GM21515 (cell line): ENCODE measurements at regions not wholly inside any gene's neighbourhood (a gene's known extent, or its start where the extent isn't known, plus 50 kb on each side); places are given as distances from the start of the nearest gene placed in this dataset.
"Not testable (repeated sequence)": the region's sequence is repeated elsewhere in the genome, so short reads cannot be mapped to it uniquely, and the experiment has no call there.

Experiments
- ATAC-seq: cut with Tn5 transposase; IDR thresholded peaks from one replicate; pipeline ENCODE4 v1.9.1; 2021; ENCODE audit not compliant: unreplicated experiment

DNA sequence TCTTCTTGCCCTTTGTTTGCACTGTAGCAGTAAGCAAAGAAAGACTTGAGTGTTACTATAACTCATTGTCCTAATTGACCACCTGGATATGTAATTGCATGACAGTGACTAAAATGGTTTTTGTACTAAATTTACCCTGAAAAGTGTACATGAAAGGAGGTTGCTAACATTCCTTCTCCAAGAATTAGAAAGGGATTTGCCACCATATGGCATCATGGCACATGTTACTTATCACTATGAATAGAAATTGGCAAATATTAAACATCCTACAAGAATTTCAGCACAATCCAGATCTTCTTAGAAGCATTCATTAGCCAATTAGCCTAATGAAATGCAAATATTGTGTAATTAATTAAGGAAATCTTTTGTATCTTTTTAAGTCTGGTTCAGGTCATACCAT is 834.2 kb downstream of the STPG2 start:
- no peak for ATAC-seq

DNA sequence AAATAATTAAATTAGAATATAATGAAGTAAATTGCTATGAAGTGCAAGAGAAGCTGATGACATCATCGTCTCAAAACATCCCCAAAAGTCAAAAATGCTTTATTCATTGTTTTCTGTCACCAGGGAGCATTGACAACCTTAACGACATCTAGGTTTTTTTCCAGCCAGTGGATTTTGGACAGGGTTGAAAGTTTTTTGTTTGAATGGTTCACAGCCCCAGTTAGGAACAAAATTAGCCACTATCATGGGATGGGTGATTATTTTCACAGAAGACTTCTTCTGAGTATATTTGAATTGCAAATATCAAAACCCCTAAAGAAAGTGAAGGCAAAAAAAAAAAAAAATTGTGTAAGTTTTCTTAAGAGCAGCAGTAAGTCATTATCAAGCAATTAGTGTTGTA is 826.1 kb downstream of the STPG2 start:
- no peak for ATAC-seq

DNA sequence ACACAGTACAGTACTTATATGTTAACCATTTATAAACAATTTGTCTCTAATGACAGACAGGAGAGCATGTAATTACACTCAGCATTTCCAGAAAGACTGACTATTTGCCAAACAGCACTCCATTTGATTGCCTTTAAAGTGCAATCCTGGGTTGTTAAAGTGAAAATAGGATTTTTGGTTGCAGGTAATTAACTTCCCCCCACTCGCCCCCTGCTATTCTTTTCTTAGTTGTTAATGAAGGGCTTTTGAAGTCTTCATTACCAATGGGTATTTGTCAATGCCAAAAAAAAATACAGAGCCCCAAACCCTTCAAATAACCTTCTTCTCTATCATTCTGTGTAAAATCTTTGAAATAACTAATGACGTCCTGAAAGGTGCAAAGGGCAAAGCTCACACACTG is 825.6 kb downstream of the STPG2 start:
- no peak for ATAC-seq

DNA sequence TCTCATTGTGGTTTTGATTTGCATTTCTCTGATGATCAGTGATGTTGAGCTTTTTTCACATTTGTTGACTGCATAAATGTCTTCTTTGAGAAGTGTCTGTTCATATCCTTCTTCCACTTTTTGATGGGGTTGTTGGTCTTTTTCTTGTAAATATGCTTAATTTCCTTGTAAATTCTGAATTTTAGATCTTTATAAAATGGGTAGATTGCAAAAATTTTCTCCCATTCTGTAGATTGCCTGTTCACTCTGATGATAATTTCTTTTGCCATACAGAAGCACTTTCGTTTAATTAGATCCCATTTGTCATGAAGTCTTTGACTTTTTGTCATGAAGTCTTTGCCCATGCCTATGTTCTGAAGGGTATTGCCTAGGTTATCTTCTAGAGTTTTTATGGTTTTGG is 817.5 kb downstream of the STPG2 start:
- not testable (repeated sequence) for ATAC-seq

DNA sequence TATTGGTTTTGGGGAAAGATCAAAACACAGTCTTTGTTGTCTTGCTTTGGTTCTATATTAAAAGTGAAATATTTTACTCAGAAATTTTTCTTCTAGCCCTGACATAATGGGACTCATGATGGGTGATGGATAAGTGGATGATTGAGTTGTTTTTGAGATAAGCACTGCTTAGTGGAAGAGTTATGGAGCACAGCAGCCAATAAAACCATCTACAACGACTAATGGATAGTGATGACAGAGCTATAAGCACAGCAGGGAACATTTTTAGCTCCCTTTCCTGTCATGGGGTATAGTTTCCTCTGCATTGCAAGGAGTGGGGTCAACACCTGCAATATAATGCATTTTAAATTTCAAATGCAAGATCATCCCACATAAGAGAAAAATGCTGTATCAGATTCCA is 812.4 kb downstream of the STPG2 start:
- no peak for ATAC-seq

DNA sequence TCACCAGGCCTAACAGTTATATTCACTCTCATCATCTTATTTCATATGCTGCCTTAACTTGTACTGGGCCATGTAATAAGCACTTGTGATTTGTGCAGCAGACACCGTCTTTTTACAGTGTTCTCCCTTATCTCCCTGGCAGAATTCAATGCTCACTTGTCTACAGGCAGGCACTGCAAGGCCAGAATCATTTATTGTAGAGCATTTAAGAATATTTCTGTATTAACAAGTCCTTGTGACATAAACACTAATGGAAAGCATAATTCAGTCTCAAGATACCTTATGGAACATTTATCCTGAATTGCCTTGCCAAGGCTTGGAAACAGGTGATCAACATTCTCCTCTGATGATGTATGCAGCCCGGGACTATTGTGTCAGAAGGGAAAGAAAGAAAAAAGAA is 808.9 kb downstream of the STPG2 start:
- ATAC-seq = no peak

DNA sequence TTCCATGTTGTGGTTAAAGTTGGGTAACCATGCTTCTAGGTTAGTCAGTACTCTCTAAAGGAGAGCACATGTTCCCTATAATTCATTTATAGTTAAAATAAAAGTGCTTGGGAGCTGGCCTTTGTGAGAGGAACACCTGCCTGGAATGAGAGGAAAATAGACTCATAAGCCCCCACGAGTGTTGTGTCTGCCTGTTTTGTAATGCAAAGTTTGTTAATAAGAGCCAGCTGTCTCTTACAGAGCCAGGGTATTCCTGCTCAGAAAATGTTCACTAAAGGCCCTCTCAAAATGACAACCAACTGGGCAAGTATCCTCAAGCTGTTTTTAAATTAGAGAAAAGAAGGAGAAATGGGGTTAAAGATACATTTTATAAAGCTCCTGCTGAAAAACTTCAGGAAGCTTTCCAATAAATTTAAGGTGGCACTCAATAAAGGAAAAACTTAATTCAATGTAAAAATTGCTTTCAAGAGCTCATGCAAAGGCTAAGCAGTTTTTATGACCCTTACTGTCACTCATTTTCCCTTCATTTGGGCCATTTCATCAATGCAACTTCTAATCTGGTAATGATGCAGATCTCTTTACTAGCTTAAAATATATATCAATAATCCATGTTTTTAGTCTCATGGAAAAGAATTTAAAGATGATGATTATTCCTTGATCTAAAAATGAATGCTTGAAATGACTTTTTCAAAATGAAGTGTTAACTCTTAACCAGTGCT is 793.6 kb downstream of the STPG2 start:
- ATAC-seq = no peak

DNA sequence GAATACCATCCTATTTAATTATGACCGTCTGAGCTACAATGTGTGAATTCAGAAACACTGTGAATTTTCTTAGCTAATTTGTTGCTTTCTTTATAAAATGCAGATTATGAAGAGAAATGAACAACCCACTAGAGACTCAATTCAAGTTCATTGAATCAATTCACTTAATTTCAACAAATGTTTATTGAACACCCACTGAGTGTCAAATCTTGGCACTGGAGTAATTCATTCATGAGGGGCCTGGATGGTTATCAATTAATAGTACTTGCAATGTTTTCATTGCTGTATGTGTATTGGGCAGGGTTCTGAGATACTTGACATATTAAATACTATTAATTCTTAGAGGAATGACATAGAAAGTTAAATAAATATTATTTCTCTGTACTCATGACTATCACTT is 789.4 kb downstream of the STPG2 start:
- no peak for ATAC-seq

DNA sequence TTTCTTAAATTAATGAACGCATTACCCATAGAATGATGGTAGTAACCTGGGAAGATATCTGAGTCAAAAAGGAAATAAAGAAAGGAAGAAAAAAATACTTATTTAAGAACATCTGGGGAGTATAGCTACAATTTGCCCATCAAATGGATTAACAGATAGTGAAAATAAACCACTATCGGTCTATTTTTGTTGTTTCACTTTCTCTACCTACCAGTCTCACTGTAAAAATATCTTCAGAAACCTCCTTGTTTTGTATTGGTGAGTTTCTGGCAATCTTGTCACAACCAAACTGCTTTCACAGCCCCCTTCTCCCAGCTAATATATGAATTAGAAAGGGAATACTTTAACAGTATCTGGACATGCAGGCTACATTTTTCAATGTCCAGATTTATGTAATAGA is 783.5 kb downstream of the STPG2 start:
- no peak for ATAC-seq

DNA sequence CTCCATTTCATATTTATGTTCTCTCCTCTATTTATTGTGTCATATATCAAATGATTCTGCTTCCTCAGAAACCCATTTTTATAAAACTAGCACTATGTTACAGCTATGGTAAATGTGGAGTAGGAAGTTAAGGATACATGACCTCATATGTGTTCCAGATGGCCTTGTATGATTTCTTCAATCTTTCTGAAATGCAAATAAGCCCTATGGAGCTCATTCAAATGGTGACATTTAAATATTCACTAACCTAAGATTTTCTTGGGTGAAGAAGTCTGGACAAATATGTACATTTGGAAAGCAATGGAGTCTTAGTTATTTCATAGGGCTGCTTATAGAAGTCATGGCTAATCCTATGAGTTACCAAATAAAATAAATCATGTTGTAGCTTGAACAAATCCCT is 782.5 kb downstream of the STPG2 start:
- no peak for ATAC-seq

DNA sequence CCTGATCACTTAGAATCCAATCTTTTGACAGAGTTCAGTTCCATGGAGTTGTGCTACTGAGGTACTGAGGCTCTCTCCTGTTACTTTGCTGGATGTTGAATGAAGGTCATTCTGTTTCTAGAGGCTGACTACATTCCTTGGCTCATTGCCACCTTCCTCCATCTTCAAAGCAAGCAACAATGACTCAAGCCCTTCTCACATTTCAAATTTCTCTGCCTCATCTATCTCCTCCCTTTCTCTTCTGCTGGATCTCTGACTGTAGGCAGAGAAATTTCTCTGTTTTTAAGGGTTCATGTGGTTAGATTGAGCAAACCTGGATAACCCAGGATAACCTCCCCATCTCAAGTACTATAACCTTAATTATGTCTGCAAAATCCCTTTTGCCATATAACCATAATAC is 775.4 kb downstream of the STPG2 start:
- ATAC-seq = no peak

DNA sequence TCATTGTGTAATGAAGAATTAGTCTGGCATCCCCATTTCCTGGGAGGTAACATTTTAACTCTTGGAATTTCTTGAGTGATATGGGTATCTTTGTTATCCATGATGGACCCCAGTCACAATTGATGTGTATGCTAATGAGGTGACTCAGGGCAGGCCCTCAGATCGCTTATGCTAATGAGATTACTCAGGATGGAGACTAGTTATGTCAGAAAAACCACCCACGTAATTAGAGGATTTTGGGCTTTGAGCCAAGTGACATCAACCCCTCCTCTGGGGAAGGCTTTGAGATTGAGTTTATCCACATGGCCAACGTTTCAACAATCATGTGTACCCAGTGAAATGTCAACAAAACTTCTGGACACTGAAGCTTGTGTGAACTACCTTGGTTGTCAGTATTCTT is 772.7 kb downstream of the STPG2 start:
- no peak for ATAC-seq

DNA sequence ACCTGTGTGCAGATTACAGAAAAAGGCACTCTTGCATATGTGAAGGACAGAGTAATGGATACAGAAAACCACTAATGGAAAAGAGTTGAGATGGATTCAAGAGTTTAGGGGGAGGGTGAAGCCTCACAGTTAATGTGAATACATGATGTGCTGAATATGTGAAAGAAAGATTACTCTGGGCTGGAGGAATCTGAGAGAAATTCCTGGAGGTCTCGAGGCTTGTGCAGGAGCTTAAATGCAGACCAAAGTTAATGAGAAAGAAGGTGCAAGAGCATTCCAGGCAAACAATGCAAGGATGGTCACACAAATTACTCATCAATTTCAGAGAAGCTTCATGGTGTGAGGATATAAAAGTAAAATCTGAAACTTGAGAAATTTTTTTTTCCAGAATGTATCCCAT is 768.8 kb downstream of the STPG2 start:
- no peak for ATAC-seq

DNA sequence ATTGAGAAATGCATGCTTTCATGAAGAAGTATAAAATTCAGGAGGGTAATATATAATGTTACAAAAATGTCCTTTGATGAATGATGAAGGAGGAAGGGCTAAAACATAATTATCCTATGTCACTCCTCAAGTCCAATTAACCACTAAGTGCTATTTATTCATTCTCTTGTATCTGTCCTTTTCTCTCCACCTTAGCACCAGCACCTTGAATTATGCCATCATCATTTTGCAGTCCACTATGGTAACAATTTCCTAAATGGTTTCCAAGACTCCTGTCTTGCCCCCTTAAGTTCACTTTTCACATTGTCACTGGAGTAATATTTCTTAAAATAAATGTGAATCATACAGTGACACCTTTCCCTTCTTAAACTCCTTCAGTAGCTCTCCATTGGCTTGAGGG is 756.3 kb downstream of the STPG2 start:
- no peak for ATAC-seq

DNA sequence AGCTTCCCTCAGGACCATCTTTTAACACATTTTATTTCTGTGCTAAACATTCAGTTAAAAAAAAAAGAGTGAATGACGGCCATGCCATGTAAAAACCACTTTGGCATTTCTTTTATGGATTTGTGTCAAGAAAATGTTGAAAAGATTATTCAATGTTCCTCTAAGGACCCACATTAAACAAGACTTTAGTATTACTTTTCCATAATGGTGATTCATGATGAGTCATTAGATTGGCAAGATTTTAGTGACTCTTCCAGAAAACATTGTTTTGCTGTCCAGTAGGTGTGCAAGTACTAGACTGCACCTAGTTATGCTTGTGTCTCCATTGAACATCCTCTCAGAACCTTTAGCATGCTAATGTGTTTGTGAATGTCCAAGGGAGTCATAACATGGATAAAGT is 748.6 kb downstream of the STPG2 start:
- ATAC-seq = no peak

DNA sequence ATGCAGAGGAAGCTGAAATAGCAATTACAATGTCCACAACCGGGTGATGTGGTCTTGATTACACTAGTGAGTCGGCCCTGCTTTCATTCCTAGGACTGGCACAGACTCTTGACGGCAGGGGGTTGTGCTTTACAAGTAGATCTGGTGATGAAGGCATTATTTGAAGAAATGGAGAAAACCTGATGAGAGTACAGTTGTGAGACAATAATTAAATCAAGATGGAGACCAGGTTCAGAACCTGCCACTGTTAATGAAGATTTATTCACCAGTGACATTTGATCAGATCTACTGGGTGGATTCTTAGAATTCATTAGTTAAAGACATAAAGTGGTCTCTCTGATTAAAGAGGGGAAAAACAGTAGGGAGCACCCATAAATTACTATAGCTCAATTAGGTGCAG is 747.2 kb downstream of the STPG2 start:
- ATAC-seq = no peak

DNA sequence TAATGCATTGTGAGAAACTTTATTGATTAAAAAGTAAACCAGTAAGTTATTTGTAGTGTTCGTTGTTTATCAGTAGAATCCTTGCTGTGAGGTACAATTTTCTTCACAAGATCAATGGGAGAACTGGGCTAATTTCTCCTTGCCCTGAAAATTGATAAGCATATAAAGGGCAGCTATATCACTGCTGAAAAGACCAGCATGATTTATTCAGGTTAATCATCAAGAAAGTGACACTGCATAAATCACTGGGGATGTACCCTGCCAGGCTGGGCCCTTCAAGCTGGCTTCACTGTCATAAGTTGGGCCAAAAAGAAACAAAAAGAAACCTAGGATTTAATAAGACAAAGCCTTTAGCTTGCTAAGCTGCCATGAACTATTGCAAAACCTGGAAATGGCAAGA is 746.7 kb downstream of the STPG2 start:
- ATAC-seq = no peak

DNA sequence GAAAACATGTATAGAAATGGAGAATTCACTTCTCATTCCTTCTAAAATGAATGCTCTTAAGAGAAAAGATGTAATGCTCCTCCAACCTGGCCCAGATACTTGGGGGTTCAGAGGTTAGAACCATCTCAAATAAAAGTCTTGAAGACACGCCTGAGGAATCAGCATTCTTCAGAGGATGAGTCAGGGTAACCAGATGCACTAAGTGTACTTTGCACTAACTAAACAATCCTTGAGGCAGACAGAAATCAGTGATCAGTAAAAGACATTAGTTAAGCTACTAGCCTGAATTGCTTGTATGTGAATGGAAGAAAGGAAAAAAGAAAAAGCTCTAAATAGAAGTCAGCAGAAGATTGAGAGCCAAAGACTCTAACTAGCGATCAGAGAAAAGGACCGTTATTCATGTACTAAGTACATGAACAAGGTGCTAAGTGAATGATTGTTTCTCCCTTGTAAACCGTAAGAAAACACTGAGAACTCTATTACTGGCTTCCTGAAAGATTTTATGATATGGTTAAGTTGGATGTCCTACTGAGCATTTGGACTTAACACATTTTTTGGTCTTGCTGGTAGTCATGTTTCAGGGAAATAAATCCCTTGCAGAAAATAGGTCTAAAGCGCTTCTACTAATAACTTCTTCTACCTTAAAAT is 738.3 kb downstream of the STPG2 start:
- ATAC-seq = no peak

DNA sequence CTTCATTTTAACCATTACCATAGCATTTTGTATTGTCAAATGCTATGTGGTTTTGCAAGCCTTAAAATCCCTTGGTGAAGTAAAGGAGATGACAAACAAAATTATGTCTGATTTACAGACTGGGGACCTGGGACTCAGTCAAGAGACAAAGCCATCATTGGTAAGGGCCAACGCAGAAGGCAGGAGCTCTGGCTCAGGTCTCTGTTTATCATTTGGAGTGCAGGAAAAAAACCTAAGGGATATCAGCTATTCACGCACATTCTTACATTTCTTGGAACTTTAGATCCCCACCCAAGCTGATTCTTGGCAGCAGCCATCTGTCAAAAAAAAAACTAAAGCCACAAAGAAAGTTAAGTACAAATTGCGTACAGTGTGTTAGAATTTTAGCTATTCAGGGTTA is 731.9 kb downstream of the STPG2 start:
- no peak for ATAC-seq

DNA sequence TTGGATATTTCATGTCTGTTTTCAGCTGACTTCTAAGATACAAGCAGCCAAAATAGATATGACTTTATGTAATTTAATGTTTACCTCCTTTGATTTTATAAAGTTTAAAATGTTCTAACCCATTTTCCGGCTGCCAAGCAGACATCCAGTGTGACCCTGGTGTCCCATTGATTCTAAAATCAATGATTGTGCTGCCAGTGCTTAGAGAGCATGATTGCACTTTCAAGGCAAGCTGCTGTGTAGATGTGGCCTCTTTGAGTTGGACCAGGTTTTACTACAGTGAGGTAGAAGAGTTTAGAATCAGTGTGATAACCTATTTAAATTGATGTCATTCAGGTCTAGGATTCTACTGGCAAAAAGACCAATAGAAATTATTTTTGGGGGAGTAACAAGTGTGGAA is 730.9 kb downstream of the STPG2 start:
- ATAC-seq = no peak

DNA sequence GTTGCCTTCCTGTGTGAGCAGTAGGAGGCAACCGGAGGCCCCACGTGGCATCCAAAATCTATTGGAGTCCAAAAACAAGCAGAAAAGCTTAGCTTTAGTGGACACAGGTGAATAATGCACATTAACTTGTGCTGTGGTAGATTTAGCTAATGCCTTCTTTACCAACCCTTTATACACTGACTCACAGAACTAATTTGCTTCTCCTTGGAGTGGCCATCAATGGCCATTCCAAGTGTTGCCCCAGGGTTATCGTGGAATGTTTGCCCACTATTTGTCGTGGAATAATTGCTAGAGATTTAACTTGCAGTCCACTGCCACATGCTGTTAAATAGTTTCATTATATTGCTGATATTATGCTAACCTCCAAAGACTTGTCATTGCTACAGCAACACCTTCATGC is 729.1 kb downstream of the STPG2 start:
- no peak for ATAC-seq

DNA sequence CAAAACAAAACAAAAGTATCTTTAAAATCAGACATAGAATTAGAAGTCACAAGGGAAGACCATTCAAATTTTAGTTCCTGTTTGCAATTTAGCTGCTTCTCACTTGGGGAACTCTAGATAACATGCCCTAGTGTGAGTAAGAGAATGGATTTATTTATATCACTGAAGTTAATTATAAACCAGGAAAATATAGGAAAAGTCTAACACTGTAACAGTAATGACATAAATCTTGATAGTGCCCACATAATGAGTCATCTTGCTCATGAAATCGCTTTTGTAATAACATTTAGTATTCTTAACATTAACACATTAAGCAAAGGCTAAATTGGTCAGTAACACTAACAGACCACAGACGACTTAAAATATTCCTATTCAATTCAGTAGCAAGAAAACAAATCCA is 710.7 kb downstream of the STPG2 start:
- ATAC-seq = no peak
